ENCODE measurements at regions not wholly inside any gene's neighbourhood (a gene's known extent, or its start where the extent isn't known, plus 50 kb on each side); places are given as distances from the start of the nearest gene placed in this dataset.

DNA sequence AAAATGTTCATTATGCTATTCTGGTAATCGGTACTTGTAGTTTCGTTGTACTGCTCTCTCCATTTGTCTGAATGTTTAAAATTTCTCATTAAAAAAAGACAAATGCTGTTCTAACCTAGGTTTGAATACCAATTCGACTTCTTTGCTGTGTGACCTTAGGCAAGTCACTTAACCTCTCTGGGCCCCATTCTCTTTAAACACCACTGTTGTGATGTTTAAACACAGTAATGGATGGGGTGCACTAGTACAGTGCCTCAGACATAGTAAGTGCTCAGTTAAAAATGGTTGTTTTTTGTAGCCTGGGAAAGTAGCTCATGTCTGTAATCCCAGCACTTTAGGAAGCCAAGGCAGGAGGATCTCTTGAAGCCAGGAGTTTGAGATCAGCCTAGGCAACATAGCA is 138.5 kb downstream of the MRPL14 start:
- no peak for DNase-seq
- no peaks in the 10 kb centered on the region for H3K27me3 ChIP-seq
- WGBS, 2 donors = 85 to 93% methylated on average over 3 of the region's 3 CpGs
- H3K4me3 ChIP-seq = no peak overlapping the region
- peaks cover 16% of the 10 kb centered on the region for H3K4me1 ChIP-seq
- H3K9me3 ChIP-seq = no peaks in the 10 kb centered on the region
- intact Hi-C loops (cut with DNase I; ENCODE audit: low total_unique reads) = no loop called here
- TF ChIP-seq POLR2A (IDR thresholded peaks at IDR 0.05) (no peak), CTCF (IDR thresholded peaks at IDR 0.05) (no peak)
- no peaks in the 10 kb centered on the region for H3K36me3 ChIP-seq (ENCODE audit: low read depth, missing control alignments)
- H3K27ac ChIP-seq = no peak overlapping the region

DNA sequence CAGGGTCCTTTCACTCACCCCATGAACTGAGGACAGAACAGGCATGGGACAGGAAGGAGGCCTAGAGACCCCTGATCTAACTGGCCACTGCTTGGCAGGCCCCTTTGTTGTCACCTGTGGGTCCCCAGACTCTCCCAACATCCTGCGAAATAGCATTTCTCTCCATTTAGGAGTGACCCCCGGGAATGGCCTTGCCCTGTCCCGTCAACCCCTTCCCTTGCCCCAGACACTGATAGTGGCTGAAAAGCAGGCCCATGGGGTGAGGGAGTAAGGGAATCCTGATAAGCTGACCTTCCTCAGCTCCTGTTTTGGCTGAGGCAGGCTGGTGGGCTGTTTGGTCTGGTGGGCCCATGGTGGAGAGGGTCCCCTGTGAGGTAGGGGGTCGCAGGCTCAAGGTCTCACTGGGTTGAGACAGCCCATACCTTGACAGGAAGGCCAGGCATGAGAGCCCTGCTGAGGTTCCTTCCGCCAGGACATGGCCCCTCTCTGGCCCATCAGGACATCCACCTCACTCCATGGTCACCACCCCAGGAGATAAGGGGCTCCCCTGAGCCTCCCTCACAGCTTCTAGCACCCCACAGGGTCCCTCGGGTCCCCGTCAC is 139.3 kb downstream of the MRPL14 start:
- H3K4me3 ChIP-seq = no peak overlapping the region
- no peaks in the 10 kb centered on the region for H3K9me3 ChIP-seq
- 83 to 85% methylated on average over 6 to 7 of the region's 7 CpGs for WGBS, 2 donors
- H3K4me1 ChIP-seq = peaks cover 16% of the 10 kb centered on the region
- DNase-seq = no peak
- intact Hi-C loops (cut with DNase I; ENCODE audit: low total_unique reads) = no loop called here
- no peak overlapping the region for H3K27ac ChIP-seq
- no peaks in the 10 kb centered on the region for H3K36me3 ChIP-seq (ENCODE audit: low read depth, missing control alignments)
- H3K27me3 ChIP-seq = no peaks in the 10 kb centered on the region
- no peak for TF ChIP-seq CTCF (IDR thresholded peaks at IDR 0.05)
- no peak for TF ChIP-seq POLR2A (IDR thresholded peaks at IDR 0.05)

GRCh38 chr6:43986177-43986825 is 141.0 kb downstream of the MRPL14 start:
- no peak for TF ChIP-seq CTCF (IDR thresholded peaks at IDR 0.05)
- TF ChIP-seq POLR2A (IDR thresholded peaks at IDR 0.05) = no peak
- Histone ChIP-seq H3K9me3 (no peaks in the 10 kb centered on the region), H3K4me1 (peaks cover 16% of the 10 kb centered on the region), H3K4me3 (no peak overlapping the region), H3K36me3 (ENCODE audit: low read depth, missing control alignments) (no peaks in the 10 kb centered on the region), H3K27ac (no peak overlapping the region), H3K27me3 (no peaks in the 10 kb centered on the region)
- intact Hi-C loops (cut with DNase I; ENCODE audit: low total_unique reads) = no loop called here
- WGBS, 2 donors = 79 to 82% methylated on average over 6 to 7 of the region's 7 CpGs
- DNase-seq = no peak

DNA sequence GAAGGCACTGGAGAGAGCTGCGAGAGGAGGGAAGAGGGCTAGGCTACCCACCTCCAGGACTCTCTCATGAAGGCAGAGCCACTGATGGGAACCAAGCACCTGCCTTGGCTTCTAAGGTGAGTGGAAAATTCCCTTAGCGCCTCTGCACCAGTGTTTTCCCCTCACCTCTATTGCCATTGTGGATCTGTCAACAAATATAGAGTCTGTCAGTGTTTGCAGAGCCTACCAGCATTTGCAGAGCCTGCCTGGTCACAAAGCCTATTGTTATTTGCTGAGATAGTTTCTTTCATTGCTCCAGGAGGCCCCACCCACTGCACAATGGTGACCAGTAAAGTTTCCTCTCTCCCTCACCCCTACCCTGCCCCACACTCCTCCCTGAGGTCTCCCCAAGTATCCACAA is 141.9 kb downstream of the MRPL14 start:
- WGBS, 2 donors = 92 to 100% methylated on average over 2 of the region's 2 CpGs
- TF ChIP-seq POLR2A (IDR thresholded peaks at IDR 0.05) (no peak), CTCF (IDR thresholded peaks at IDR 0.05) (no peak)
- no peaks in the 10 kb centered on the region for H3K36me3 ChIP-seq (ENCODE audit: low read depth, missing control alignments)
- H3K27me3 ChIP-seq = no peaks in the 10 kb centered on the region
- peaks cover 6% of the 10 kb centered on the region for H3K4me1 ChIP-seq
- no peak overlapping the region for H3K27ac ChIP-seq
- DNase-seq = no peak
- no peak overlapping the region for H3K4me3 ChIP-seq
- no peaks in the 10 kb centered on the region for H3K9me3 ChIP-seq
- intact Hi-C loops (cut with DNase I; ENCODE audit: low total_unique reads) = no loop called here
